Ishikawa (cell line): ENCODE measurements at regions not wholly inside any gene's neighbourhood (a gene's known extent, or its start where the extent isn't known, plus 50 kb on each side); places are given as distances from the start of the nearest gene placed in this dataset.

Experiments
- CEBPB ChIP-seq: IDR thresholded peaks from 2 replicates; pipeline ENCODE4 v1.6.1; 2012
- CREB1 ChIP-seq: IDR thresholded peaks from 2 replicates; pipeline ENCODE4 v1.6.1; 2012; ENCODE audit warnings: low read depth
- EGR1 ChIP-seq: IDR thresholded peaks from 2 replicates; pipeline ENCODE4 v1.6.1; 2012
- EP300 ChIP-seq: IDR thresholded peaks from 2 replicates; pipeline ENCODE4 v1.6.1; 2012; ENCODE audit warnings: borderline replicate concordance
- FOXM1 ChIP-seq: IDR thresholded peaks from 2 replicates; pipeline ENCODE4 v1.6.1; 2012; ENCODE audit warnings: low read depth, borderline replicate concordance
- NFIC ChIP-seq: IDR thresholded peaks from 2 replicates; pipeline ENCODE4 v1.6.1; 2012
- RAD21 ChIP-seq: IDR thresholded peaks from 2 replicates; pipeline ENCODE4 v1.6.1; 2012; ENCODE audit warnings: low read depth
- REST ChIP-seq: IDR thresholded peaks from 2 replicates; pipeline ENCODE4 v1.6.1; 2012; ENCODE audit warnings: low read depth, mild to moderate bottlenecking
- TAF1 ChIP-seq: IDR thresholded peaks from 2 replicates; pipeline ENCODE4 v1.6.1; 2012; ENCODE audit warnings: low read depth, mild to moderate bottlenecking
- TCF12 ChIP-seq: IDR thresholded peaks from 2 replicates; pipeline ENCODE4 v1.6.1; 2012; ENCODE audit warnings: low read depth
- TEAD4 ChIP-seq: IDR thresholded peaks from 2 replicates; pipeline ENCODE4 v1.6.1; 2012
- USF1 ChIP-seq: IDR thresholded peaks from 2 replicates; pipeline ENCODE4 v1.6.1; 2012
- YY1 ChIP-seq: IDR thresholded peaks from 2 replicates; pipeline ENCODE4 v1.6.1; 2012; ENCODE audit warnings: low read depth
- TF ChIP-seq, protein P1 (sequence below): IDR thresholded peaks from 2 replicates; pipeline ENCODE4 v1.6.1; 2012

DNA sequence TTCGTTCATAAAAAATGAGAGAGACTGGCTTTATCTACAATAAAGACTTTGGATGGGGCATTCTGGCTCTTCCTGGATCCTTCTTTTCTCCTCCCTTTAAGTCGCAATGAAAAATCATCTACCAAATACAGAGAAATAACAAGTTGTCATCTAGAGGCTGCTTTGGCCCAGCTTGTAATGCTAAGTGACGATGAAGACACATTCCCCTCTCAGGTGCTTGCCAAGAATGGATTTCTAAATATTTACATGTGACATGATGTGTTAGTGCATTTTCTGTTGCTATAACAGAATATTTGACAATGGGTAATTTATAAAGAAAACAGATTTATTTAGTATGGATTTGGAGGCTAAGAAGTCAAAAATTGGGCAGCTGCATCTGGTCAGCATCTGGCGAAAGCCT is 308.6 kb upstream of the NPVF start:
- TF ChIP-seq FOXM1 (no peak), TAF1 (no peak), EGR1 (no peak), CREB1 (no peak), TCF12 (no peak)

DNA sequence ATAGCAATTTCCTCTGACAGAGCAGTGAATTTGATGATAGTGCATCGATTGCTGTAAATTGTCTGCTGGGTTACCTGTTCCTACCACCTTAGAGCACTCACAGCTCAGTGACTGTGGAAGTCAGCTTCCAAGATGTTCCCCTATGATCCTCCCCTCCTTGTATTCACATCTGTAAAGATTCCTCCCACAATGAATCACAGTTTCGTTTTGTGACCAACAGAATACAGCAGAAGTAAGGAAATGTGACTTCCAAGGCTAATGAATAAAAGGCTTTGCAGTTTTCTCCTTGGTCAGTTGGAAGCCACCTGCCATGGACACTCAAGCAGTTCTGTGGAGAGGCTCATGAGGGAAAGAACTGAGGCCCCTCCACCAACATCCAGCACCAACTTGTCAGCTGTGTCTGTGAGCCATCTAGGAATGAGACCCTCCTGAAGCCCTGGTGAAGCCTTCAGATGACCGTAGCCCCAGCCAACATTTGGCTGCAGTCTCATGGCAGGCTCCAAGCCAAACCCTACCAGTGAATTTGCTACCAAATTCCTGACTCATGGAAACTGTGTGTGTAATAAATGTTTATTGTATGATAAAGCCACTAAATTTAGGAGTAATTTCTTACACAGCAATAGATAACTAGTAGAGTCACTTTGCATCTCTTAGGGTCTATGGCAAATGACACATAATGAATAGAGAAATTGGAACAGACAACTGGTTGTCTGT is 309.5 kb upstream of the NPVF start:
- no peak for TF ChIP-seq YY1

DNA sequence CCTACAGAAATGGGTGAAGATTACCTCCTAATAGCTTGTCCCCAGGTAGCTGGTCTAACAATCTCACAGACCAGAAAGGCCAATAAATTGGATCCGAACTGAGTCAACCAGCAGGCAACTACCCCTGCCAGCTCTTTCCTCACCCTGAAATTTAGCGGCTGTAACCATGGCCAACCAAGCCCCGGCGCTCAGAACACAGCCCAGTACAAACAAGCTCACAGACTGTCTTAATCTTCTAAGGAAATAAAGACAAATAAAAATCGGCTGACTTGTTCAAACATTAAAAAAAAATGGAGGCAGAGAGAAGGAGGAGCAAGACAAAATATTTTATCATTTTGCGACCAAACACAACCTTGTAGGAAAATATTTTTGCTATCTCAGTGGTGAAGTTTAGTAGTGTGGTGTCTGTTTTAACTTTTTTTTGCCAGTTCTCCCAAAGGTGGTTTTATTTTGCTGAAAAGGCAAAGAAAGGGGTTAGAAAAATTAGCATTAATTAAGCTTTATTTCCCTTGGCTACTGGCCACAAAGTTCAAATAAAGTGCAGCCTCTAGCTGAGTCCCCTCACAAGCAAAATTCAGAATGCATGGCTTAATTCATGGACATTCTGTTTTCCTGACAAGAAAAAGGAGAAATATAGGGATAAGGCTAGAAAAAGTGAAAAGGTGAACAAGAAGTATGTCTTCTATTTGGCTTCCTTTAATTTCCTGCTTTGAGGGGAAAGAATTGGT is 313.0 kb upstream of the NPVF start:
- TF ChIP-seq TEAD4: no peak
- TF ChIP-seq, protein P1, sequence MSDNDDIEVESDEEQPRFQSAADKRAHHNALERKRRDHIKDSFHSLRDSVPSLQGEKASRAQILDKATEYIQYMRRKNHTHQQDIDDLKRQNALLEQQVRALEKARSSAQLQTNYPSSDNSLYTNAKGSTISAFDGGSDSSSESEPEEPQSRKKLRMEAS: no peak
- no peak for TF ChIP-seq RAD21
- TF ChIP-seq CEBPB: no peak
- no peak for TF ChIP-seq USF1
- TF ChIP-seq REST: no peak
- TF ChIP-seq TCF12: no peak
- no peak for TF ChIP-seq CREB1
- no peak for TF ChIP-seq YY1
- TF ChIP-seq EGR1: no peak
- TF ChIP-seq TAF1: no peak
- TF ChIP-seq EP300: no peak
- TF ChIP-seq NFIC: no peak
- TF ChIP-seq FOXM1: no peak

DNA sequence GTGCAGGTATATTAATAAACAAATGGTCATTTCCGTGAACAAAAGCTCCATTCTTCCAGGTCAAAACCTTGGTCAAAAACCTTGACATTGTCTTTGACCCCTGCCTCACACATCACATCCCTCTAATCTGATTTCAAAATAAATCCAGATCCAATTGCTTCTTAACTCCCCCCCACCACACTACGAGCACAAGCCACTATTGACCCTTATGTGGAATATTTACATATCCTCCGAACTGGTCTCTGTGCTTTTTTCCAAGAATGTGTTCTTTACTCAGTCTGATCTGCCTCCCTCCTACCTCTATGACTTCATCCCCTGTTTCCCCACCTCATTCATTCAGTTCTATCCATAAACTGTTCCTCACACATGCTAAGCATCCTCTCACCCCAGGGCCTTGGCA is 313.6 kb upstream of the NPVF start:
- TF ChIP-seq NFIC (no peak), FOXM1 (no peak), YY1 (no peak), TCF12 (no peak), EP300 (no peak), CREB1 (no peak), REST (no peak), USF1 (no peak), TEAD4 (no peak)
- TF ChIP-seq, protein P1: no peak

DNA sequence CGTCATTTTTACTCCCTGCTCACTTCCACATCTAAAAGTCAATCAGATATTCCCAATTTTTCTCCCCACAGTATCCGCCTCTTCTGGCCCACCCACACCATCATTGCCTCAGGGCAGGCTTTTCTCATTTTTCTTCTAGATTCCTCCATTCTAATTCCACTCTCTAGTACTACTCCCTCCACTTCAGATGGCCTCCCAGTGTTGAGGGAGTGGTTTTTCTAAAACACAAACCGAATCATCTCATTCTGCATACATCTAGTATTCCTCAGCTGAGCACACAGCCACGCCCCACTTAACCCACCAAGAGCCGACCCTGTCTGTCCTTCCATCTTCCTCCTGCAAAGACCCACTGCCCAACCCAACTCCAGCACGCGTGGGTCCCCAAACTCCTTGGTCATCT is 314.9 kb upstream of the NPVF start:
- TF ChIP-seq CEBPB (no peak), REST (no peak), NFIC (no peak), FOXM1 (no peak), TAF1 (no peak), TEAD4 (no peak), CREB1 (no peak)
